HG02981 (cell line): ENCODE measurements at regions not wholly inside any gene's neighbourhood (a gene's known extent, or its start where the extent isn't known, plus 50 kb on each side); places are given as distances from the start of the nearest gene placed in this dataset.

ENCODE experiments used
- ATAC-seq: cut with Tn5 transposase; IDR thresholded peaks from one replicate; pipeline ENCODE4 v1.9.1; 2021; ENCODE audit warnings: mild to moderate bottlenecking, moderate library complexity; ENCODE audit not compliant: unreplicated experiment

DNA sequence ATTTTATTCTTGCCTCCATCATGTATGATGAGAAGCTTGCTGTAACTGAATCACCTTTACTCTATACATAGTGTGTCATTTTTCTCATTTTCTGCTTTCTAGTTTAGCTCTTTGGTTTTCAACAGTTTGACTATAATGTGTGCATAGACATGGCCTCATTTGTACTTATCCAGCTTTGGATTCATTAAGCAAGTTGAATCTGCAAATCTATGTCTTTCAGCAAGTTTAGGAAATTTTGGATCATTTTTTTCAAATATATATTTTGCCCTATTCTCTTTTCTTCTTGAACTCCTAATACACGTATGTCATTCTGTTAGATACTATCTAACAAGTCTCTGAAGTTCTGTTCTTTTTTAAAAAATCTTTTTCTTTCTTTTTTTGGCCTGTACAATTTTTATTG is 57.8 kb downstream of the PRLHR start:
- ATAC-seq, result no peak

DNA sequence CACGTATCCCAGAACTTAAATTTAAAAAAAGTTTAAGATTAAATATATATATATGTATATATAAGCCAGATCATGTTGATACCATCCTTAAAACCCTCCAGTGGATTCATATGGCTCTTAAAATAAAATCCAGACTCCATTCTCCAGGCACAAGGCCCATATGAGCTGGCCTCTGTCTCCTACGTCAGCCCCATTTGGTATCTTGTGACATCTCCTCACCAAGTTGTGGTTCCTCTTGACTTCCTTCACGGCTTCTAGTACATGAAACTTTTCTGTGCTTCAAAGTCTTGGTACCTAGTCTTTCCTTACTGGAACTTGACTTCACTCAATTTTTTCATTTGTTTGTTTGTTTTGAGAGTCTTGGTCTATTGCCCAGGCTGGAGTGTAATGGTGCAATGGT is 61.3 kb downstream of the PRLHR start:
- no peak for ATAC-seq

DNA sequence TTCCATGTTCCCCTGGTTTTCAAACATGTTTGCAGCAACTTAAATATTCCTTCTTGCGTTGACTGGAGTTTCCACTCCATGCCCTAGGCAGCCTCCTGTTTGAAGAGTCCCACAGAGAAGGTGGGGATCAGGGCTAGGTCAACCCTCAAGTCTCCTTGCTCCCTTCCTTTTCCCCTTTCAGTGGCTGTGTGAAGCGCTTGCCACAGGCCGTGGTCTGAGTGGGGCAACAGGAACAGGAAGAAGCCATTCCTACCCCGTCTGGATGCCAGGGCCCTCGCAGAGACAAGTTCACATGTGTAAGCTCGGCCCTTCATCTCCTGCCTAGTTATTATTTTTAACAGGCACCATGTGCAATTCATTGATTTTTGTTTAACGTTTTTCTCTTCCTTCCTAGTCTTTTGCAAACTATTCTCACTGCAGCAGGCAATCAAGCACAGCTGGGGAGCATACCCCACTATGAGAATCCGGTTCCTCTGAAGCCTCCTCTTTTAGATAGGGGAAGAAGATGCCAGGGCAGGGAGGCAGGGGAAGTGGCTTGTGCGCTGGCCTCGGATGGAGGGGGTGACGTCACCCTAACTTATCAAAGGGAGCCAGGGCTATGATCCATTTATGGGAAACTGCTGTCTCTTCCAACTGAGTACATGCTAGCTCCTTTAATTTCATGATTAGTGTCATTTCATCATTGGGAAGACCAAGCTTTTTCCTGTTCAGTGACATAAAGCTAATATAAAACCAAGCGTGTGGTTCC is 64.2 kb downstream of the PRLHR start:
- ATAC-seq, result no peak

GRCh38 chr10:118528426-118528825 is 67.0 kb downstream of the PRLHR start:
- ATAC-seq, result no peak

DNA sequence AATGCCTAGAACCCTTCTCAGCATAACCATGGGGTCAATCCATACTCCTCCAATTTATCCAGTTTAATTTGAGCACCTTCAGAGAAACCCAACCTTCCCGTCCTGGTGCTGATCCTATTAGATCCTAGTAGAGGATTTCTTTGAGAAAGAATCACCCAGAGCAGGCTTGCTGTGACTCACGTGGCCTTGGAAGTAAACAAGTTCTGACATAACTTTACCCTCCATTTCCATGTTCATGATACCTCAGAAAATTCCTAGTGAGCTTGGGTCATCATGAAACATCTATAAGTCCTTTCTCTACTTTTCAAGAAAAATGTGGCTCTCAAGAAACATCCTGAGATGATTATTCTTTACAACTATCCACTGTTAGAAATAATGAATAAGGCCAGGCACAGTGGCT is 71.7 kb downstream of the PRLHR start:
- ATAC-seq, result no peak

DNA sequence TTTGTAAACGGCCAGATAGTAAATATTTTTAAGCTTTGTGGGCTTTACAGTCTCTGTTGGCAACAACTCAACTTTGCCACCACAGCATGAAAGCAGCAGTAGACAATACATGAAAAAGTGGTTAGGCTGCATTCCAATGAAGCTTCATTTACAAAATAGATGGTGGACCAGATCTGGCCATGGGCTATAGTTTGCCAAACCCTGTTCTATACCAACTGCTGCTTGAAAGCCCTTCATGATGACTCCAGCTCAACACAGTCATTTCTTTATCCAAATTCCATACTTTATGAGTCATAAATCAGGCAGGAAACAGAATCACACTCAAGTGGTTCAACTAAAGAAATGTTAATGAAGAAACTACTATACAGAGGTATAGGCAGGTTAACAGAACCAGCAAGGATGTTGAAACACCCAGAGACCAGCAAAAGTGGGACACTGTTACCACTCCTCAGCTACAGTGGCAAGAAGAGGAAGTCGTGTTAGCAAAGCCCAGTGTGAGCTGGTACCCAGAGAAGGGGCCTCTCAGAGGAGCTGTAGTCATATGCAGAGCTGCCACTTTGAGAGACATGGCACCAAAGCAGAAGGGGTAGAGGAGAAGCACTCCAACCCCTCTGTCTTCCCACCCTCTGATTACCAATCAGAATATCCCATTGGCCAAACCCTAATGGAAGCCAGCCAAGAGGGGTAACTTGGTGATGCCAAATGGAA is 72.5 kb downstream of the PRLHR start:
- no peak for ATAC-seq

- no peak for ATAC-seq
Measured at GRCh38 chr10:118521415-118522117, 73.9 kb downstream of the PRLHR start.

GRCh38 chr10:118520116-118520742 is 75.2 kb downstream of the PRLHR start:
- no peak for ATAC-seq

DNA sequence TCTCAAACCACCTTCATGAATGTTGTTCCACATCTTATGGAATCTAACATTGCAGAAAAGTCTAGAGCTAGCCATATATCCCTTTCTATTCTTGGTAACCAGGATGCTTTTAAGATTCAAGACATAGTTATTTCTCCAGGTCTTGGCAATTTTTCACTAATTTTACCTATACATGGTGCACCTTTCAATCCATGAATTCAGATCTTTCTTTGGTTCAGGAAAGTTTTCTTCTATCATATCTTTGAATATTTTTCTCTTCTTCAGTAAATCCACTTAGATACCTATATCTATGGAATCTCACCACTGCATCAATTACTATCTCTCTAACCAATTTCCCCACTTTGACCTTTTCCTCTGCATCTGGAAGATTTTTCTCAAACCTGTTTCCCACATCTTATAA is 77.4 kb downstream of the PRLHR start:
- no peak for ATAC-seq

DNA sequence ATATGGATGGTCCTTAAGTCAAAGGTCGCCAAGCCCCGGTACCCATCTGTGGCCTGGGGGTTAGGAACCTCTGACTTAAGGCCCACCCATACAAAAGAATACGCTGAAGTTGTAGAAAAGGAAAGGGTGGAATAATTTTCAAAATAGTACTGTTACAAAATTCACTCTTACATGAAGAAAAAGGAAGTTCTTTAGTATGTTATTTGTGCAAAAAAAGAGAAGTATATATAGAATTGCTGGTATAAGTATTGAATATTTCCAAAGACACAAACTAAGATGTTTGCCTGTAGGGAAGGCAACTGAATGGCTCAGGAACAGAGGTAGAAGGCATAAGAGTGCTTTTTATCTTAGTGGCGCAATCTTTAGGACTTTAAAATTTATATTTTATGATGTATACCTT is 78.7 kb downstream of the PRLHR start:
- ATAC-seq, result no peak

DNA sequence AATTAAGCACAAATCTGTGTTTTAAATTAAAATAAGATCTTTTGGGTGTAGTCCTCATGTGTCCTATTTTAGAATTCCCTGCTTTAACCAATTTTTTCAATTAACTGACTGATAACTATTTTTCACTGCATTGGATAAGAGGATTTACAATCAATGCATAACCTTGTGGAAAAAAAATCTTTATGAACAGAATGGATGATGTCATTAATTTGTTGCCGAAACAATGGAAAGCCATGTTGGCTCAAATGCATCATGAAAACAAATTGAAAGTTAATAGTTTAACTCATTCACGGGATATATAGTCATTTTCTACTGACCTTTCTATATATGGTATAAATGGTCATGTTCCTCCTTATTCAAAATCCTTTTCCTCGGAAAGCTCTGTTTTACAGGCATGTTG is 82.3 kb downstream of the PRLHR start:
- ATAC-seq, result no peak

- no peak for ATAC-seq
Measured at GRCh38 chr10:118511711-118512110, 83.7 kb downstream of the PRLHR start.

DNA sequence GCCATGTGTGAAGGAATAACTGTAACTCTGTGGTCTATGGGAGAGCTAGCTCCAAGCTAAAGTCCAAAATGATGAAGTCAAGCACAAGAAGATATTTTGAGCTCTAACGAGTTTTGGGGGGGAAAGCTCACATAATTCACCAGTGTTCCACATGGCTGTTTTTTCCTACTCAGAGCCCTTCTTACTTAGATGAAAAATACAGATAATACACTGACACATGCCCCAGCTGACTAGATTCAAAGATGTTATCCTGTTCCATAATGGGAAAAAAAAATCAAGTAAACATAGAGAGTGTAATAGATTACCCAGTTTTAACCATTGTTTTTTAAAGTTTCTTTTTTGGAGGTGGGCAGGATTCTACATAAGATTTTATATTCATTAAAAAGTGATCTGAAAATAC is 86.6 kb downstream of the PRLHR start:
- no peak for ATAC-seq

DNA sequence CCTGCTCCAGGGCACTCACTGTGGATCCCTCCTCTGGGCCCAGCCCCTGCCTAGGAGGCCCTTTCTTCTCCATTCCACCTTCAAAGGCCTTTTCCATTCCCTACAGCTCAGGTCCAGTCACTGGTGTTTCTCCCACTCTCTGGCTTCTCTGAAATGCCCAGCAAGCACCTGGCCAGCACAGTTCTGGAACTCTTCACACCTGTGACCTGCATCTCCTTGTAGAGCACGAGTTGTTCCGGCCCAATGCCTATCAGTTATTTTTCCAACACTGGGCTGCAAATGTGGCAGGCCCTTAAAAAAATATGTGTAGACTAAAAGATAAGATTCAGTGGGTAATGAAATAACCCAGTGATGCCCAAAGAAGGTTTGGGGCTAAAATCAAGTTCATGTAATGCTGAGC is 87.1 kb downstream of the PRLHR start:
- ATAC-seq, result no peak

GRCh38 chr10:118506671-118507590 is 88.5 kb downstream of the PRLHR start:
- no peak for ATAC-seq

GRCh38 chr10:118505363-118505762 is 90.1 kb downstream of the PRLHR start:
- no peak for ATAC-seq

GRCh38 chr10:118504467-118505205 is 90.8 kb downstream of the PRLHR start:
- no peak for ATAC-seq

DNA sequence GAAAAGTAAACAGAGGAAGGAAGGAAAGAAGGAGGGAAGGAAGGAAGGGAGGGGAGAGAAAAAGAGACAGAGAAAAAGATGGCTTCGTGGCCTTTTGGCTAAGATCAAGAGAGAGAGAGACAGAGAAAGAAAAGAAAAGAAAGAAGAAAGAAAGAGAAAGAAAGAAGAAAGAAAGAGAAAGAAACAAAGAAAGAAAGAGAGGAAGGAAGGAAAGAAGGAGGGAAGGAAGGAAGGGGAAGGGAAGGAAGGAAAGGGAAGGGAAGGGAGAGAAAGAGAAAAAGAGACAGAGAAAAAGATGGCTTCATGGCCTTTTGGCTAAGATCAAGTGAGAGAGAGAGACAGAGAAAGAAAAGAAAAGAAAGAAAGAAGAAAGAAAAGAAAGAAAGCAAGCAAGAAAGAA is 91.4 kb downstream of the PRLHR start:
- ATAC-seq, result no peak

DNA sequence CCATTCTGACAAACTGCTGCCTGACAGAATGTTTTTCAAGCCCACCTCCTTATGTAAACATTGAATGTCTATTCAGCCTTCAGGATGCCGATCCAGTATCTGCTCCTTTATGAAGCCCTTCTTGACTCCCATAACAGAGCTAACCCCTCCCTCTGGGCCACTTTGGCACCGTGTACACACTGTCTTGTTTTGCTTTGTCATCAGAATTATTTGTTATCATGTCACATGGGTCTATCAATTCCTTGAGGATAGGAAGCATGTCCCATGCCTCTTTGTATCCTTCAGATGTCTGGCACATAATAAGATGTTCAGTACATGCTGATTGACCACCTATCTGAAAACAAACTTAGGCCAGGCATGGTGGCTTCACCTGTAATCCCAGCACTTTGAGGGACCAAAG is 92.3 kb downstream of the PRLHR start:
- no peak for ATAC-seq
